ENCODE measurements at regions not wholly inside any gene's neighbourhood (a gene's known extent, or its start where the extent isn't known, plus 50 kb on each side); places are given as distances from the start of the nearest gene placed in this dataset.

- DNase-seq = no peak
These were observed 269.3 kb downstream of the BUD13 start for GRCh38 chr11:116503216-116504160.

- no peak for DNase-seq
These were observed 270.1 kb downstream of the BUD13 start for GRCh38 chr11:116502641-116503061.

GRCh38 chr11:116501728-116502127 is 271.1 kb downstream of the BUD13 start:
- DNase-seq = no peak

GRCh38 chr11:116500947-116501602 is 271.7 kb downstream of the BUD13 start:
- no peak for DNase-seq

- no peak for DNase-seq
These were observed 272.5 kb downstream of the BUD13 start for GRCh38 chr11:116500026-116500946.

- no peak for DNase-seq
These were observed 273.3 kb downstream of the BUD13 start for GRCh38 chr11:116499396-116500003.

- DNase-seq = no peak
These were observed 274.6 kb downstream of the BUD13 start for GRCh38 chr11:116498161-116498560.

GRCh38 chr11:116492600-116492999 is 280.2 kb downstream of the BUD13 start:
- no peak for DNase-seq

GRCh38 chr11:116488836-116489389 is 283.9 kb downstream of the BUD13 start:
- DNase-seq = no peak

GRCh38 chr11:116485425-116485824 is 287.4 kb downstream of the BUD13 start:
- no peak for DNase-seq

- DNase-seq = no peak
These were observed 290.1 kb downstream of the BUD13 start for GRCh38 chr11:116482716-116483115.

GRCh38 chr11:116481126-116481675 is 291.6 kb downstream of the BUD13 start:
- no peak for DNase-seq

GRCh38 chr11:116478669-116479668 is 293.8 kb downstream of the BUD13 start:
- no peak for DNase-seq

- no peak for DNase-seq
These were observed 294.6 kb downstream of the BUD13 start for GRCh38 chr11:116478205-116478604.

- DNase-seq = no peak
These were observed 298.9 kb downstream of the BUD13 start for GRCh38 chr11:116473790-116474346.

GRCh38 chr11:116473206-116473769 is 299.5 kb downstream of the BUD13 start:
- DNase-seq = no peak

- no peak for DNase-seq
These were observed 300.1 kb downstream of the BUD13 start for GRCh38 chr11:116472651-116473050.

- DNase-seq = no peak
These were observed 301.1 kb downstream of the BUD13 start for GRCh38 chr11:116471608-116472256.

GRCh38 chr11:116468699-116469098 is 304.1 kb downstream of the BUD13 start:
- no peak for DNase-seq
